SK-N-MC (cell line): ENCODE measurements at regions not wholly inside any gene's neighbourhood (a gene's known extent, or its start where the extent isn't known, plus 50 kb on each side); places are given as distances from the start of the nearest gene placed in this dataset.

ENCODE experiments used
- EZH2 ChIP-seq: fragments of 200-600 bp; sonication (generic); IDR thresholded peaks from one replicate; pipeline ENCODE4 v1.6.1; 2017; ENCODE audit warnings: antibody characterized with exemption
- FOXP2 ChIP-seq: optimal IDR thresholded peaks from 2 replicates; pipeline ENCODE3; 2011; ENCODE audit warnings: mild to moderate bottlenecking, moderate library complexity; ENCODE audit not compliant: insufficient read depth; ENCODE audit errors: extremely low read length, control extremely low read depth

GRCh38 chr18:40447820-40448219 is 1507.2 kb upstream of the PIK3C3 start:
- TF ChIP-seq EZH2: no peak
- TF ChIP-seq FOXP2: no peak
